SK-N-SH (cell line): ENCODE measurements at regions not wholly inside any gene's neighbourhood (a gene's known extent, or its start where the extent isn't known, plus 50 kb on each side); places are given as distances from the start of the nearest gene placed in this dataset.

ENCODE experiments used
- CTCF ChIA-PET: fragments of 300-600, 350-600 bp; formaldehyde crosslinking; extraction: SDS; loops from one replicate; lab custom pipeline; 2021; lab: Yijun Ruan, JAX
- POLR2A ChIA-PET: fragments of 350-600 bp; sonication (Branson Sonifier 250); formaldehyde crosslinking; extraction: SDS; loops from one replicate; lab custom pipeline; 2020; ENCODE audit warnings: antibody characterized with exemption, inconsistent platforms; lab: Yijun Ruan, JAX
- DNase-seq: peaks from one replicate; pipeline ENCODE4 v3.0.0; 2012
- H2AFZ ChIP-seq: fragments of 200-600 bp; sonication (generic); 2 replicates; pipeline ENCODE4 v1.8.1; 2016; ENCODE audit warnings: antibody characterized with exemption, mild to moderate bottlenecking, low read depth
- H3F3A ChIP-seq: fragments of 200-600 bp; sonication (generic); replicated peaks from 2 replicates; pipeline ENCODE3; 2016; ENCODE audit warnings: antibody characterized with exemption, mild to moderate bottlenecking; ENCODE audit not compliant: insufficient read depth
- H3K27ac ChIP-seq, 2 experiments: fragments of 200-500 bp in 1 of 2; fragments of 200-600 bp in 1 of 2; sonication (Bioruptor generic) in 1 of 2; sonication (generic), shearing (Covaris generic) in 1 of 2; 2 replicates each; pipeline versions ENCODE4 v1.5.1 to v1.6.1; 2014 to 2016; ENCODE audit warnings: low read depth in 2 of 2, inconsistent platforms in 1 of 2, low read length in 1 of 2, mild to moderate bottlenecking in 1 of 2, mixed read lengths in 1 of 2
- H3K27me3 ChIP-seq: fragments of 200-600 bp; sonication (generic), shearing (Covaris generic); 2 replicates; pipeline ENCODE4 v1.6.1; 2016; ENCODE audit warnings: mixed run types; ENCODE audit not compliant: insufficient read depth
- H3K36me3 ChIP-seq, 2 experiments: fragments of 200-500 bp in 1 of 2; fragments of 200-600 bp in 1 of 2; sonication (Bioruptor generic) in 1 of 2; sonication (generic) in 1 of 2; replicated peaks in 1 of 2; 2 replicates each; pipeline versions ENCODE3 to v1.5.1; 2014 to 2016; ENCODE audit warnings: low read length in 1 of 2, mild to moderate bottlenecking in 1 of 2; ENCODE audit not compliant: insufficient read depth in 2 of 2, control insufficient read depth in 1 of 2
- H3K4me1 ChIP-seq, 2 experiments: fragments of 200-500 bp in 1 of 2; fragments of 200-600 bp in 1 of 2; sonication (Bioruptor generic) in 1 of 2; sonication (generic), shearing (Covaris generic) in 1 of 2; 2 replicates each; pipeline versions ENCODE4 v1.5.1 to v1.6.1; 2014 to 2016; ENCODE audit warnings: low read depth in 1 of 2, low read length in 1 of 2, mixed run types in 1 of 2; ENCODE audit not compliant: insufficient read depth in 2 of 2, control insufficient read depth in 1 of 2
- H3K4me2 ChIP-seq: fragments of 200-600 bp; sonication (generic), shearing (Covaris generic); 2 replicates; pipeline ENCODE4 v1.6.1; 2017; ENCODE audit warnings: mixed run types
- H3K4me3 ChIP-seq, 2 experiments: fragments of 200-500 bp in 1 of 2; fragments of 200-600 bp in 1 of 2; sonication (Bioruptor generic) in 1 of 2; sonication (generic), shearing (Covaris generic) in 1 of 2; 2 replicates each; pipeline versions ENCODE4 v1.5.1 to v1.8.1; 2014 to 2016; ENCODE audit warnings: low read depth in 2 of 2, inconsistent platforms in 1 of 2, low read length in 1 of 2, mild to moderate bottlenecking in 1 of 2, mixed read lengths in 1 of 2, moderate library complexity in 1 of 2
- H3K79me2 ChIP-seq: fragments of 200-600 bp; sonication (generic); 2 replicates; pipeline ENCODE4 v1.8.1; 2017; ENCODE audit warnings: mild to moderate bottlenecking; ENCODE audit not compliant: insufficient read depth
- H3K9ac ChIP-seq: fragments of 200-600 bp; sonication (generic); 2 replicates; pipeline ENCODE4 v1.6.1; 2017; ENCODE audit warnings: mixed run types
- H3K9me2 ChIP-seq: fragments of 200-600 bp; sonication (generic); 2 replicates; pipeline ENCODE4 v1.6.1; 2017; ENCODE audit warnings: mixed run types
- H3K9me3 ChIP-seq: fragments of 200-600 bp; sonication (generic); 2 replicates; pipeline ENCODE4 v1.6.1; 2017; ENCODE audit warnings: mixed run types, mild to moderate bottlenecking, moderate library complexity
- H4K20me1 ChIP-seq: fragments of 200-600 bp; sonication (generic); 2 replicates; pipeline ENCODE4 v1.6.1; 2017; ENCODE audit warnings: mild to moderate bottlenecking, mixed run types; ENCODE audit not compliant: insufficient read depth
- FOSL2 ChIP-seq: IDR thresholded peaks from 2 replicates; pipeline ENCODE4 v1.4.0; 2012; ENCODE audit warnings: low read depth, mild to moderate bottlenecking, moderate library complexity, borderline replicate concordance
- FOXJ3 ChIP-seq: sonication (generic); formaldehyde crosslinking; IDR thresholded peaks from 2 replicates; pipeline ENCODE4 v1.5.1; 2020; ENCODE audit warnings: mild to moderate bottlenecking, missing genetic modification reagents
- FOXM1 ChIP-seq: IDR thresholded peaks from 2 replicates; pipeline ENCODE4 v1.4.0; 2012; ENCODE audit warnings: low read depth, mild to moderate bottlenecking
- IRF3 ChIP-seq: fragments of 150-350 bp; IDR thresholded peaks from 2 replicates; pipeline ENCODE4 v1.6.1; 2016; ENCODE audit warnings: mild to moderate bottlenecking, low read depth, low read length
- MXI1 ChIP-seq: IDR thresholded peaks from 2 replicates; pipeline ENCODE4 v1.6.1; 2012; ENCODE audit warnings: mild to moderate bottlenecking, low read depth, low read length, improper control_type of control experiment
- NFIC ChIP-seq: IDR thresholded peaks from 2 replicates; pipeline ENCODE4 v1.4.0; 2012; ENCODE audit warnings: borderline replicate concordance
- NRF1 ChIP-seq: IDR thresholded peaks from 2 replicates; pipeline ENCODE4 v1.6.1; 2012; ENCODE audit warnings: low read depth, mild to moderate bottlenecking, low read length
- POLR2AphosphoS5 ChIP-seq: IDR thresholded peaks from 2 replicates; pipeline ENCODE4 v1.6.1; 2012; ENCODE audit warnings: low read depth, low read length
- RAD21 ChIP-seq: IDR thresholded peaks from 2 replicates; pipeline ENCODE4 v1.6.1; 2012; ENCODE audit warnings: mild to moderate bottlenecking, low read length
- SMC3 ChIP-seq: IDR thresholded peaks from 2 replicates; pipeline ENCODE4 v1.6.1; 2012; ENCODE audit warnings: low read depth, low read length, improper control_type of control experiment
- TCF12 ChIP-seq: IDR thresholded peaks from 2 replicates; pipeline ENCODE4 v1.4.0; 2012
- WGBS: methylation state at CpG from one replicate; pipeline ENCODE4 v1.1.6; 2017; ENCODE audit warnings: low lambda C conversion rate; 5-methylcytosine and 5-hydroxymethylcytosine counted together
- TF ChIP-seq, protein P1 (sequence below): fragments of 150-350 bp; IDR thresholded peaks from 2 replicates; pipeline ENCODE4 v1.6.1; 2017; ENCODE audit warnings: antibody characterized with exemption, low read length, low read depth, borderline replicate concordance
- TF ChIP-seq, protein P2 (sequence below): IDR thresholded peaks from 2 replicates; pipeline ENCODE4 v1.6.1; 2012; ENCODE audit warnings: mild to moderate bottlenecking, low read depth, low read length, moderate library complexity

GRCh38 chr2:238994432-238994831 lies 146.5 kb downstream of the TWIST2 start:
- H3F3A ChIP-seq: no peaks in the 10 kb centered on the region
- H3K79me2 ChIP-seq: no peaks in the 10 kb centered on the region
- H3K4me1 ChIP-seq: peaks cover 0 to 5% of the 10 kb centered on the region in 2 experiments; a peak in 1 of 4 replicates
- H3K4me2 ChIP-seq: no peak overlapping the region
- DNase-seq: no peak
- TF ChIP-seq RAD21 (no peak), IRF3 (no peak), FOSL2 (no peak), FOXJ3 (CRISPR knock-in tag) (no peak), NRF1 (no peak), POLR2AphosphoS5 (no peak), TCF12 (no peak), SMC3 (no peak), FOXM1 (no peak)
- TF ChIP-seq, protein P1, sequence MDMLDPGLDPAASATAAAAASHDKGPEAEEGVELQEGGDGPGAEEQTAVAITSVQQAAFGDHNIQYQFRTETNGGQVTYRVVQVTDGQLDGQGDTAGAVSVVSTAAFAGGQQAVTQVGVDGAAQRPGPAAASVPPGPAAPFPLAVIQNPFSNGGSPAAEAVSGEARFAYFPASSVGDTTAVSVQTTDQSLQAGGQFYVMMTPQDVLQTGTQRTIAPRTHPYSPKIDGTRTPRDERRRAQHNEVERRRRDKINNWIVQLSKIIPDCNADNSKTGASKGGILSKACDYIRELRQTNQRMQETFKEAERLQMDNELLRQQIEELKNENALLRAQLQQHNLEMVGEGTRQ: no peak
- TF ChIP-seq, protein P2, sequence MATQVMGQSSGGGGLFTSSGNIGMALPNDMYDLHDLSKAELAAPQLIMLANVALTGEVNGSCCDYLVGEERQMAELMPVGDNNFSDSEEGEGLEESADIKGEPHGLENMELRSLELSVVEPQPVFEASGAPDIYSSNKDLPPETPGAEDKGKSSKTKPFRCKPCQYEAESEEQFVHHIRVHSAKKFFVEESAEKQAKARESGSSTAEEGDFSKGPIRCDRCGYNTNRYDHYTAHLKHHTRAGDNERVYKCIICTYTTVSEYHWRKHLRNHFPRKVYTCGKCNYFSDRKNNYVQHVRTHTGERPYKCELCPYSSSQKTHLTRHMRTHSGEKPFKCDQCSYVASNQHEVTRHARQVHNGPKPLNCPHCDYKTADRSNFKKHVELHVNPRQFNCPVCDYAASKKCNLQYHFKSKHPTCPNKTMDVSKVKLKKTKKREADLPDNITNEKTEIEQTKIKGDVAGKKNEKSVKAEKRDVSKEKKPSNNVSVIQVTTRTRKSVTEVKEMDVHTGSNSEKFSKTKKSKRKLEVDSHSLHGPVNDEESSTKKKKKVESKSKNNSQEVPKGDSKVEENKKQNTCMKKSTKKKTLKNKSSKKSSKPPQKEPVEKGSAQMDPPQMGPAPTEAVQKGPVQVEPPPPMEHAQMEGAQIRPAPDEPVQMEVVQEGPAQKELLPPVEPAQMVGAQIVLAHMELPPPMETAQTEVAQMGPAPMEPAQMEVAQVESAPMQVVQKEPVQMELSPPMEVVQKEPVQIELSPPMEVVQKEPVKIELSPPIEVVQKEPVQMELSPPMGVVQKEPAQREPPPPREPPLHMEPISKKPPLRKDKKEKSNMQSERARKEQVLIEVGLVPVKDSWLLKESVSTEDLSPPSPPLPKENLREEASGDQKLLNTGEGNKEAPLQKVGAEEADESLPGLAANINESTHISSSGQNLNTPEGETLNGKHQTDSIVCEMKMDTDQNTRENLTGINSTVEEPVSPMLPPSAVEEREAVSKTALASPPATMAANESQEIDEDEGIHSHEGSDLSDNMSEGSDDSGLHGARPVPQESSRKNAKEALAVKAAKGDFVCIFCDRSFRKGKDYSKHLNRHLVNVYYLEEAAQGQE: no peak
- TF ChIP-seq, all 33 proteins: peak for 0
- WGBS: 69% methylated on average over 3 of the region's 3 CpGs
- Histone ChIP-seq H3K4me3 (no peak overlapping the region; a peak in 1 of 4 replicates), H2AFZ (no peak overlapping the region), H4K20me1 (no peaks in the 10 kb centered on the region), H3K9ac (no peak overlapping the region), H3K36me3 (no peaks in the 10 kb centered on the region), H3K9me2 (no peaks in the 10 kb centered on the region), H3K27me3 (no peaks in the 10 kb centered on the region), H3K9me3 (no peaks in the 10 kb centered on the region), H3K27ac (no peak overlapping the region)
- ChIA-PET CTCF (interaction anchor here (0.9 kb wide), 1 partner anchor 154 kb away, joined by 3 read pairs; no protein-coding TSS in a partner anchor), POLR2A (no interaction called here)

GRCh38 chr2:238994876-238995275 lies 147.0 kb downstream of the TWIST2 start:
- CTCF ChIA-PET: no interaction called here
- H3K27me3 ChIP-seq: no peaks in the 10 kb centered on the region
- H4K20me1 ChIP-seq: no peaks in the 10 kb centered on the region
- no peaks in the 10 kb centered on the region for H3K79me2 ChIP-seq
- H3K9ac ChIP-seq: no peak overlapping the region
- peaks cover 0 to 7% of the 10 kb centered on the region in 2 experiments; a peak in 1 of 4 replicates for H3K4me1 ChIP-seq
- TF ChIP-seq NFIC (no peak), MXI1 (no peak)
- TF ChIP-seq, all 33 proteins: peak for 0
- Histone ChIP-seq H3K9me2 (no peaks in the 10 kb centered on the region), H3K4me2 (no peak overlapping the region), H3K4me3 (no peak overlapping the region), H2AFZ (no peak overlapping the region), H3K9me3 (no peaks in the 10 kb centered on the region), H3K27ac (no peak overlapping the region), H3K36me3 (no peaks in the 10 kb centered on the region), H3F3A (no peaks in the 10 kb centered on the region)
- no peak for DNase-seq
- 32% methylated on average over 3 of the region's 3 CpGs for WGBS
- POLR2A ChIA-PET: no interaction called here
